ENCODE measurements at regions not wholly inside any gene's neighbourhood (a gene's known extent, or its start where the extent isn't known, plus 50 kb on each side); places are given as distances from the start of the nearest gene placed in this dataset.

DNA sequence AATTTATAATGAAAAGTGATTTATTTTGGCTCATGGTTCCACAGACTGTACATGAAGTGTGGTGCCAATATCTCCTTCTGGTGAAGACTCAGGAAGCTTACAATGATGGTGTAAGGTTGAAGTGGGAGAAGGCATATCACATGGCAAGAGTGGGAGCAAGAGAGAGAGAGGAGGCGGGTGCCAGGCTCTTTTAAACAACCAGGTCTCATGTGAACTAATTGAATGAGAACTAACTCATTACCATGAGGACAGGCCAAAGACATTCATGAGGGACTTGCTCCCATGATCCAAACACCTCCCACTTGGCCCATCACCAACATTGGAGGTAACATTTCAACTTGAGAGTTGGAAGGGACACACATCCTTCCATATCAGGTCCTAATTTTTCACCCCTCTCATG, 155.2 kb downstream of the SLC38A4 start:
- no peak overlapping the region for H3K27ac ChIP-seq (ENCODE audit: low read length)
- no peak overlapping the region for H3K4me3 ChIP-seq (ENCODE audit: low read length)
- H3K4me2 ChIP-seq (ENCODE audit: low read length): no peak overlapping the region
- H3K9me2 ChIP-seq (ENCODE audit: insufficient read depth, low read length): no peaks in the 10 kb centered on the region
- no peak overlapping the region for H2AFZ ChIP-seq (ENCODE audit: low read depth, low read length)
- no peaks in the 10 kb centered on the region for H3K36me3 ChIP-seq (ENCODE audit: insufficient read depth, low read length)
- no peaks in the 10 kb centered on the region for H3K79me2 ChIP-seq (replicated peaks; ENCODE audit: insufficient read depth, low read length)
- no peaks in the 10 kb centered on the region for H3K27me3 ChIP-seq (ENCODE audit: insufficient read depth, low read depth, low read length)
- H4K20me1 ChIP-seq (ENCODE audit: insufficient read depth): no peaks in the 10 kb centered on the region
- TF ChIP-seq POLR2AphosphoS5 (IDR thresholded peaks at IDR 0.05): no peak
- TF ChIP-seq, protein P1, sequence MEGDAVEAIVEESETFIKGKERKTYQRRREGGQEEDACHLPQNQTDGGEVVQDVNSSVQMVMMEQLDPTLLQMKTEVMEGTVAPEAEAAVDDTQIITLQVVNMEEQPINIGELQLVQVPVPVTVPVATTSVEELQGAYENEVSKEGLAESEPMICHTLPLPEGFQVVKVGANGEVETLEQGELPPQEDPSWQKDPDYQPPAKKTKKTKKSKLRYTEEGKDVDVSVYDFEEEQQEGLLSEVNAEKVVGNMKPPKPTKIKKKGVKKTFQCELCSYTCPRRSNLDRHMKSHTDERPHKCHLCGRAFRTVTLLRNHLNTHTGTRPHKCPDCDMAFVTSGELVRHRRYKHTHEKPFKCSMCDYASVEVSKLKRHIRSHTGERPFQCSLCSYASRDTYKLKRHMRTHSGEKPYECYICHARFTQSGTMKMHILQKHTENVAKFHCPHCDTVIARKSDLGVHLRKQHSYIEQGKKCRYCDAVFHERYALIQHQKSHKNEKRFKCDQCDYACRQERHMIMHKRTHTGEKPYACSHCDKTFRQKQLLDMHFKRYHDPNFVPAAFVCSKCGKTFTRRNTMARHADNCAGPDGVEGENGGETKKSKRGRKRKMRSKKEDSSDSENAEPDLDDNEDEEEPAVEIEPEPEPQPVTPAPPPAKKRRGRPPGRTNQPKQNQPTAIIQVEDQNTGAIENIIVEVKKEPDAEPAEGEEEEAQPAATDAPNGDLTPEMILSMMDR (IDR thresholded peaks at IDR 0.05; ENCODE audit: poor library complexity, severe bottlenecking): no peak
- TF ChIP-seq, protein P2, sequence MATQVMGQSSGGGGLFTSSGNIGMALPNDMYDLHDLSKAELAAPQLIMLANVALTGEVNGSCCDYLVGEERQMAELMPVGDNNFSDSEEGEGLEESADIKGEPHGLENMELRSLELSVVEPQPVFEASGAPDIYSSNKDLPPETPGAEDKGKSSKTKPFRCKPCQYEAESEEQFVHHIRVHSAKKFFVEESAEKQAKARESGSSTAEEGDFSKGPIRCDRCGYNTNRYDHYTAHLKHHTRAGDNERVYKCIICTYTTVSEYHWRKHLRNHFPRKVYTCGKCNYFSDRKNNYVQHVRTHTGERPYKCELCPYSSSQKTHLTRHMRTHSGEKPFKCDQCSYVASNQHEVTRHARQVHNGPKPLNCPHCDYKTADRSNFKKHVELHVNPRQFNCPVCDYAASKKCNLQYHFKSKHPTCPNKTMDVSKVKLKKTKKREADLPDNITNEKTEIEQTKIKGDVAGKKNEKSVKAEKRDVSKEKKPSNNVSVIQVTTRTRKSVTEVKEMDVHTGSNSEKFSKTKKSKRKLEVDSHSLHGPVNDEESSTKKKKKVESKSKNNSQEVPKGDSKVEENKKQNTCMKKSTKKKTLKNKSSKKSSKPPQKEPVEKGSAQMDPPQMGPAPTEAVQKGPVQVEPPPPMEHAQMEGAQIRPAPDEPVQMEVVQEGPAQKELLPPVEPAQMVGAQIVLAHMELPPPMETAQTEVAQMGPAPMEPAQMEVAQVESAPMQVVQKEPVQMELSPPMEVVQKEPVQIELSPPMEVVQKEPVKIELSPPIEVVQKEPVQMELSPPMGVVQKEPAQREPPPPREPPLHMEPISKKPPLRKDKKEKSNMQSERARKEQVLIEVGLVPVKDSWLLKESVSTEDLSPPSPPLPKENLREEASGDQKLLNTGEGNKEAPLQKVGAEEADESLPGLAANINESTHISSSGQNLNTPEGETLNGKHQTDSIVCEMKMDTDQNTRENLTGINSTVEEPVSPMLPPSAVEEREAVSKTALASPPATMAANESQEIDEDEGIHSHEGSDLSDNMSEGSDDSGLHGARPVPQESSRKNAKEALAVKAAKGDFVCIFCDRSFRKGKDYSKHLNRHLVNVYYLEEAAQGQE (IDR thresholded peaks at IDR 0.05; ENCODE audit: borderline replicate concordance): no peak
- TF ChIP-seq EZH2 (IDR thresholded peaks at IDR 0.05; ENCODE audit: borderline replicate concordance, insufficient read depth, low read length, poor library complexity, severe bottlenecking): no peak
- no peak for TF ChIP-seq SMC3 (conservative IDR thresholded peaks at IDR 0.05; ENCODE audit: poor library complexity)
- no peak for TF ChIP-seq RAD21 (conservative IDR thresholded peaks at IDR 0.05)
- TF ChIP-seq MXI1 (conservative IDR thresholded peaks at IDR 0.05; ENCODE audit: poor library complexity, severe bottlenecking): no peak
- no peak for TF ChIP-seq TAF1 (IDR thresholded peaks at IDR 0.05; ENCODE audit: low read depth)
- TF ChIP-seq EP300 (conservative IDR thresholded peaks at IDR 0.05; ENCODE audit: poor library complexity, severe bottlenecking): no peak
- H3K9ac ChIP-seq (ENCODE audit: low read length): no peak overlapping the region
- no peaks in the 10 kb centered on the region for H3F3A ChIP-seq (ENCODE audit: insufficient read depth, low read length, poor library complexity, severe bottlenecking)
- H3K9me3 ChIP-seq (ENCODE audit: low read length): no peaks in the 10 kb centered on the region

DNA sequence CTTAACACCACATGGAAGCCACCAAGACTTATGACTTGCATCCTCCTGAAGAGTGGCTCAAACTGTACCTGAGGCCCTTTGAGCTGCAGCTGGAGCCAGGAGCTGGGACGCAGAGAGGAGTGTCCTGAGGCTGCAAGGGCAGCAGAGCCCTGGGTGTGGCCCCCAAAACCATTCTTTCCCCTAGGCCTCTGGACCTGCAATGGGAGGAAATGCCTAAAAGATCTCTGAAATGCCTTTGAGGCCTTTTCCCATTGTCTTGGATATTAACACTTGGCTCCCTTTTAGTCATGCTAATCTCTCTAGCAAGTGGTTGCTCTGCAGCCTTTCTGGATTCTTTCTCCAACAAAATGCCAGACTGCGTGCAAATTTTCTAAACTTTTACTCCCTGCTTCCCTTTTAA, 156.1 kb downstream of the SLC38A4 start:
- Histone ChIP-seq H3K79me2 (replicated peaks; ENCODE audit: insufficient read depth, low read length) (no peaks in the 10 kb centered on the region), H3K36me3 (ENCODE audit: insufficient read depth, low read length) (no peaks in the 10 kb centered on the region), H2AFZ (ENCODE audit: low read depth, low read length) (no peak overlapping the region), H3K4me2 (ENCODE audit: low read length) (no peak overlapping the region), H3K9me2 (ENCODE audit: insufficient read depth, low read length) (no peaks in the 10 kb centered on the region), H3K9me3 (ENCODE audit: low read length) (no peaks in the 10 kb centered on the region), H3K27me3 (ENCODE audit: insufficient read depth, low read depth, low read length) (no peaks in the 10 kb centered on the region), H3K4me3 (ENCODE audit: low read length) (no peak overlapping the region), H3K9ac (ENCODE audit: low read length) (no peak overlapping the region), H4K20me1 (ENCODE audit: insufficient read depth) (no peaks in the 10 kb centered on the region), H3F3A (ENCODE audit: insufficient read depth, low read length, poor library complexity, severe bottlenecking) (no peaks in the 10 kb centered on the region), H3K27ac (ENCODE audit: low read length) (no peak overlapping the region)
- TF ChIP-seq EP300 (conservative IDR thresholded peaks at IDR 0.05; ENCODE audit: poor library complexity, severe bottlenecking) (no peak), EZH2 (IDR thresholded peaks at IDR 0.05; ENCODE audit: borderline replicate concordance, insufficient read depth, low read length, poor library complexity, severe bottlenecking) (no peak), POLR2AphosphoS5 (IDR thresholded peaks at IDR 0.05) (no peak)

DNA sequence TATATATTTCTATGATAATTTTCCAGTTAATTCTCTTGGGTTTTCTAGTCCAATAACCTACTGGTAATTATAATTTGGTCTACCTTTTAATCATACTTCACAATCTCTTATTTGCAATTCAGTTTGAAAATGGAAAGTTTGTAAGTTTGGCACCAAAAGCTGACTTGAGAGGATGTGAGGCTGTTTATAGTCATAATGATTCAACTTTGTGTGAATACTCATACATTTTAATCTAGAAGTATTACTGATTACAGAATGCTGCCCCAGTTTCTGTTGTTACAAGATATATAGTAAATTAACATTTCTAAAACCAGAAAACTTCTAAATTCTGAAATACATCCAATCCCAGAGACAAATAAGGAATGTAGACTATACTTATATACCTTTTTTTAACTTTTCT, 158.2 kb downstream of the SLC38A4 start:
- Histone ChIP-seq H3K4me3 (ENCODE audit: low read length) (no peak overlapping the region), H3K79me2 (replicated peaks; ENCODE audit: insufficient read depth, low read length) (no peaks in the 10 kb centered on the region), H3K27me3 (ENCODE audit: insufficient read depth, low read depth, low read length) (no peaks in the 10 kb centered on the region), H4K20me1 (ENCODE audit: insufficient read depth) (no peaks in the 10 kb centered on the region), H3K9ac (ENCODE audit: low read length) (no peak overlapping the region), H3F3A (ENCODE audit: insufficient read depth, low read length, poor library complexity, severe bottlenecking) (no peaks in the 10 kb centered on the region), H3K9me3 (ENCODE audit: low read length) (no peaks in the 10 kb centered on the region), H3K27ac (ENCODE audit: low read length) (no peak overlapping the region), H3K9me2 (ENCODE audit: insufficient read depth, low read length) (no peaks in the 10 kb centered on the region), H3K36me3 (ENCODE audit: insufficient read depth, low read length) (no peaks in the 10 kb centered on the region), H3K4me2 (ENCODE audit: low read length) (no peak overlapping the region), H2AFZ (ENCODE audit: low read depth, low read length) (no peak overlapping the region)
- TF ChIP-seq SMC3 (conservative IDR thresholded peaks at IDR 0.05; ENCODE audit: poor library complexity): no peak
- no peak for TF ChIP-seq RAD21 (conservative IDR thresholded peaks at IDR 0.05)
- no peak for TF ChIP-seq POLR2AphosphoS5 (IDR thresholded peaks at IDR 0.05)
- TF ChIP-seq EZH2 (IDR thresholded peaks at IDR 0.05; ENCODE audit: borderline replicate concordance, insufficient read depth, low read length, poor library complexity, severe bottlenecking): no peak
- no peak for TF ChIP-seq EP300 (conservative IDR thresholded peaks at IDR 0.05; ENCODE audit: poor library complexity, severe bottlenecking)
- no peak for TF ChIP-seq TAF1 (IDR thresholded peaks at IDR 0.05; ENCODE audit: low read depth)
- no peak for TF ChIP-seq MXI1 (conservative IDR thresholded peaks at IDR 0.05; ENCODE audit: poor library complexity, severe bottlenecking)
- TF ChIP-seq, protein P2 (IDR thresholded peaks at IDR 0.05; ENCODE audit: borderline replicate concordance): no peak
- TF ChIP-seq, protein P1 (IDR thresholded peaks at IDR 0.05; ENCODE audit: poor library complexity, severe bottlenecking): no peak
